WTC11 (cell line): ENCODE measurements at regions not wholly inside any gene's neighbourhood (a gene's known extent, or its start where the extent isn't known, plus 50 kb on each side); places are given as distances from the start of the nearest gene placed in this dataset.

ENCODE experiments used
- ATAC-seq: fragments of 200-7000 bp; cut with Tn5 transposase; 2 replicates; pipeline ENCODE4 v1.10.0; 2021; ENCODE audit warnings: mild to moderate bottlenecking, moderate library complexity
- CTCF ChIA-PET: fragments of 300-600 bp; sonication (Branson Sonifier 250); formaldehyde crosslinking; loops from one replicate; lab custom pipeline; 2021; ENCODE audit warnings: antibody characterized with exemption; lab: Charles Lee
- POLR2A ChIA-PET: fragments of 350-600 bp; sonication (Branson Sonifier 250); formaldehyde crosslinking; loops from one replicate; lab custom pipeline; 2021; ENCODE audit warnings: antibody characterized with exemption; lab: Charles Lee
- DNase-seq: peaks from one replicate; pipeline ENCODE4 v3.0.0; 2021; ENCODE audit warnings: low spot score
- H3K27ac Mint-ChIP-seq: 2 replicates; pipeline ENCODE4 v1.8.0; 2021; ENCODE audit warnings: mixed read lengths
- H3K27me3 Mint-ChIP-seq: 2 replicates; pipeline ENCODE4 v1.8.0; 2021; ENCODE audit warnings: low read depth, mild to moderate bottlenecking, moderate library complexity, mixed read lengths
- H3K36me3 Mint-ChIP-seq: 2 replicates; pipeline ENCODE4 v1.8.0; 2021; ENCODE audit warnings: mixed read lengths
- H3K4me1 Mint-ChIP-seq: 2 replicates; pipeline ENCODE4 v1.8.0; 2022; ENCODE audit warnings: mixed read lengths
- H3K4me3 Mint-ChIP-seq: 2 replicates; pipeline ENCODE4 v1.8.0; 2021; ENCODE audit warnings: mild to moderate bottlenecking, moderate library complexity, mixed read lengths
- H3K9me3 Mint-ChIP-seq: 2 replicates; pipeline ENCODE4 v1.8.0; 2021; ENCODE audit warnings: mixed read lengths
- ATF3 ChIP-seq: sonication (generic); formaldehyde crosslinking; conservative IDR thresholded peaks from 2 replicates; pipeline ENCODE4 v1.8.1; 2022; ENCODE audit warnings: mild to moderate bottlenecking, missing genetic modification reagents
- CREB1 ChIP-seq: sonication (generic); formaldehyde crosslinking; IDR thresholded peaks from 2 replicates; pipeline ENCODE4 v1.8.0; 2023; ENCODE audit warnings: mild to moderate bottlenecking, missing genetic modification reagents
- CREM ChIP-seq: sonication (generic); formaldehyde crosslinking; IDR thresholded peaks from 2 replicates; pipeline ENCODE4 v1.8.1; 2022; ENCODE audit warnings: mild to moderate bottlenecking, missing genetic modification reagents, moderate library complexity
- ETV6 ChIP-seq: sonication (generic); formaldehyde crosslinking; IDR thresholded peaks from 2 replicates; pipeline ENCODE4 v1.8.1; 2022; ENCODE audit warnings: mild to moderate bottlenecking, missing genetic modification reagents
- FOXK1 ChIP-seq: sonication (generic); formaldehyde crosslinking; IDR thresholded peaks from 2 replicates; pipeline ENCODE4 v1.8.0; 2022; ENCODE audit warnings: mild to moderate bottlenecking, moderate library complexity, missing genetic modification reagents
- FOXP1 ChIP-seq: sonication (generic); formaldehyde crosslinking; IDR thresholded peaks from 2 replicates; pipeline ENCODE4 v1.8.0; 2022; ENCODE audit warnings: missing genetic modification reagents, mild to moderate bottlenecking, moderate library complexity, borderline replicate concordance
- GABPB1 ChIP-seq: sonication (generic); formaldehyde crosslinking; IDR thresholded peaks from 2 replicates; pipeline ENCODE4 v1.8.1; 2023; ENCODE audit warnings: mild to moderate bottlenecking, missing genetic modification reagents
- HMGA2 ChIP-seq: fragments of 250-450 bp; sonication (Bioruptor Pico); IDR thresholded peaks from 2 replicates; pipeline ENCODE4 v1.4.0; 2021; ENCODE audit warnings: mild to moderate bottlenecking, moderate library complexity
- IRF2 ChIP-seq: sonication (generic); formaldehyde crosslinking; IDR thresholded peaks from 2 replicates; pipeline ENCODE4 v1.8.0; 2022; ENCODE audit warnings: low read depth, missing genetic modification reagents, borderline replicate concordance
- NFATC4 ChIP-seq: fragments of 250-450 bp; sonication (Bioruptor Pico); IDR thresholded peaks from 2 replicates; pipeline ENCODE4 v1.9.0; 2021; ENCODE audit warnings: mild to moderate bottlenecking
- SMAD4 ChIP-seq: sonication (generic); formaldehyde crosslinking; IDR thresholded peaks from 2 replicates; pipeline ENCODE4 v1.8.0; 2022; ENCODE audit warnings: mild to moderate bottlenecking, missing genetic modification reagents
- STAT6 ChIP-seq: sonication (generic); formaldehyde crosslinking; conservative IDR thresholded peaks from 2 replicates; pipeline ENCODE4 v1.8.1; 2023; ENCODE audit warnings: mild to moderate bottlenecking, low read depth, missing genetic modification reagents, moderate library complexity
- TEAD4 ChIP-seq: sonication (generic); formaldehyde crosslinking; IDR thresholded peaks from 2 replicates; pipeline ENCODE4 v1.8.0; 2022; ENCODE audit warnings: mild to moderate bottlenecking, missing genetic modification reagents
- TP53 ChIP-seq: sonication (generic); formaldehyde crosslinking; IDR thresholded peaks from 2 replicates; pipeline ENCODE4 v1.8.1; 2023; ENCODE audit warnings: mild to moderate bottlenecking, missing genetic modification reagents
- ZNF121 ChIP-seq: sonication (generic); formaldehyde crosslinking; IDR thresholded peaks from 2 replicates; pipeline ENCODE4 v1.8.0; 2023; ENCODE audit warnings: missing genetic modification reagents
- TF ChIP-seq, protein P1 (sequence below): sonication (generic); formaldehyde crosslinking; IDR thresholded peaks from 2 replicates; pipeline ENCODE4 v1.8.1; 2022; ENCODE audit warnings: mild to moderate bottlenecking, missing genetic modification reagents, moderate library complexity, borderline replicate concordance
- TF ChIP-seq, protein P2 (sequence below): sonication (generic); formaldehyde crosslinking; IDR thresholded peaks from 2 replicates; pipeline ENCODE4 v1.8.1; 2023; ENCODE audit warnings: mild to moderate bottlenecking, missing genetic modification reagents
- TF ChIP-seq, protein P3 (sequence below): fragments of 250-450 bp; sonication (Bioruptor Pico); IDR thresholded peaks from 2 replicates; pipeline ENCODE4 v1.9.0; 2021; ENCODE audit warnings: mild to moderate bottlenecking, borderline replicate concordance
- TF ChIP-seq, protein P4 (sequence below): fragments of 200-600 bp; IDR thresholded peaks from 2 replicates; pipeline ENCODE4 v1.8.0; 2022; ENCODE audit warnings: antibody characterized with exemption

DNA sequence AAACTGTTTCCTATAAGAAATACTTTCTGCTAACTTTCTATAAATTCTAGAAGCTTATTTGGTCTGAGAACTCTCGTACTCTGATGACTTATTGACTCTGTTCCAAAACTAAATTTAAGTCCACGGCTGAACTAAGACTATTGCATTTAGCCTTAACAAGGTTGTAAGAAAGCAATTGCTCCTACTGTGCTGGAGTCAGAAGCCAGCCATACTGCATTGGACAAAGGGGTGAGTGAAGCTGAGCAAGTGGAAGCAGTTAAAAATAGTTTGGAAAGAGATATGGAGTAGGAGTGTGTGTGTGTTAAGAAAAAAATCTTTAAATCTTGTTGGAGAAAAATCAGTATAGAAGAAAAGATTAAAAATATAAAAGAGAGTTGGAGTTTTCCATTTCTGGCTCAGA lies 1360.1 kb upstream of the CELF2 start (continued):
- TF ChIP-seq STAT6 (CRISPR knock-in tag): no peak
- no peak for TF ChIP-seq IRF2 (CRISPR knock-in tag)
- no peak for TF ChIP-seq ATF3 (CRISPR knock-in tag)
- TF ChIP-seq TEAD4 (CRISPR knock-in tag): no peak
- TF ChIP-seq, protein P1, sequence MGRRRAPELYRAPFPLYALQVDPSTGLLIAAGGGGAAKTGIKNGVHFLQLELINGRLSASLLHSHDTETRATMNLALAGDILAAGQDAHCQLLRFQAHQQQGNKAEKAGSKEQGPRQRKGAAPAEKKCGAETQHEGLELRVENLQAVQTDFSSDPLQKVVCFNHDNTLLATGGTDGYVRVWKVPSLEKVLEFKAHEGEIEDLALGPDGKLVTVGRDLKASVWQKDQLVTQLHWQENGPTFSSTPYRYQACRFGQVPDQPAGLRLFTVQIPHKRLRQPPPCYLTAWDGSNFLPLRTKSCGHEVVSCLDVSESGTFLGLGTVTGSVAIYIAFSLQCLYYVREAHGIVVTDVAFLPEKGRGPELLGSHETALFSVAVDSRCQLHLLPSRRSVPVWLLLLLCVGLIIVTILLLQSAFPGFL (CRISPR knock-in tag): no peak

- Mint-ChIP-seq H3K27ac (no peak overlapping the region), H3K4me1 (peaks cover 7% of the 10 kb centered on the region), H3K9me3 (no peaks in the 10 kb centered on the region), H3K4me3 (no peak overlapping the region), H3K27me3 (no peaks in the 10 kb centered on the region), H3K36me3 (no peaks in the 10 kb centered on the region)
- ChIA-PET CTCF (no interaction called here), POLR2A (no interaction called here)
- no peak for ATAC-seq
- DNase-seq: no peak
- TF ChIP-seq, protein P2, sequence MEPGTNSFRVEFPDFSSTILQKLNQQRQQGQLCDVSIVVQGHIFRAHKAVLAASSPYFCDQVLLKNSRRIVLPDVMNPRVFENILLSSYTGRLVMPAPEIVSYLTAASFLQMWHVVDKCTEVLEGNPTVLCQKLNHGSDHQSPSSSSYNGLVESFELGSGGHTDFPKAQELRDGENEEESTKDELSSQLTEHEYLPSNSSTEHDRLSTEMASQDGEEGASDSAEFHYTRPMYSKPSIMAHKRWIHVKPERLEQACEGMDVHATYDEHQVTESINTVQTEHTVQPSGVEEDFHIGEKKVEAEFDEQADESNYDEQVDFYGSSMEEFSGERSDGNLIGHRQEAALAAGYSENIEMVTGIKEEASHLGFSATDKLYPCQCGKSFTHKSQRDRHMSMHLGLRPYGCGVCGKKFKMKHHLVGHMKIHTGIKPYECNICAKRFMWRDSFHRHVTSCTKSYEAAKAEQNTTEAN (CRISPR knock-in tag): no peak
- no peak for TF ChIP-seq ETV6 (CRISPR knock-in tag)
- no peak for TF ChIP-seq CREB1
- no peak for TF ChIP-seq CREM (CRISPR knock-in tag)
- TF ChIP-seq, protein P3, sequence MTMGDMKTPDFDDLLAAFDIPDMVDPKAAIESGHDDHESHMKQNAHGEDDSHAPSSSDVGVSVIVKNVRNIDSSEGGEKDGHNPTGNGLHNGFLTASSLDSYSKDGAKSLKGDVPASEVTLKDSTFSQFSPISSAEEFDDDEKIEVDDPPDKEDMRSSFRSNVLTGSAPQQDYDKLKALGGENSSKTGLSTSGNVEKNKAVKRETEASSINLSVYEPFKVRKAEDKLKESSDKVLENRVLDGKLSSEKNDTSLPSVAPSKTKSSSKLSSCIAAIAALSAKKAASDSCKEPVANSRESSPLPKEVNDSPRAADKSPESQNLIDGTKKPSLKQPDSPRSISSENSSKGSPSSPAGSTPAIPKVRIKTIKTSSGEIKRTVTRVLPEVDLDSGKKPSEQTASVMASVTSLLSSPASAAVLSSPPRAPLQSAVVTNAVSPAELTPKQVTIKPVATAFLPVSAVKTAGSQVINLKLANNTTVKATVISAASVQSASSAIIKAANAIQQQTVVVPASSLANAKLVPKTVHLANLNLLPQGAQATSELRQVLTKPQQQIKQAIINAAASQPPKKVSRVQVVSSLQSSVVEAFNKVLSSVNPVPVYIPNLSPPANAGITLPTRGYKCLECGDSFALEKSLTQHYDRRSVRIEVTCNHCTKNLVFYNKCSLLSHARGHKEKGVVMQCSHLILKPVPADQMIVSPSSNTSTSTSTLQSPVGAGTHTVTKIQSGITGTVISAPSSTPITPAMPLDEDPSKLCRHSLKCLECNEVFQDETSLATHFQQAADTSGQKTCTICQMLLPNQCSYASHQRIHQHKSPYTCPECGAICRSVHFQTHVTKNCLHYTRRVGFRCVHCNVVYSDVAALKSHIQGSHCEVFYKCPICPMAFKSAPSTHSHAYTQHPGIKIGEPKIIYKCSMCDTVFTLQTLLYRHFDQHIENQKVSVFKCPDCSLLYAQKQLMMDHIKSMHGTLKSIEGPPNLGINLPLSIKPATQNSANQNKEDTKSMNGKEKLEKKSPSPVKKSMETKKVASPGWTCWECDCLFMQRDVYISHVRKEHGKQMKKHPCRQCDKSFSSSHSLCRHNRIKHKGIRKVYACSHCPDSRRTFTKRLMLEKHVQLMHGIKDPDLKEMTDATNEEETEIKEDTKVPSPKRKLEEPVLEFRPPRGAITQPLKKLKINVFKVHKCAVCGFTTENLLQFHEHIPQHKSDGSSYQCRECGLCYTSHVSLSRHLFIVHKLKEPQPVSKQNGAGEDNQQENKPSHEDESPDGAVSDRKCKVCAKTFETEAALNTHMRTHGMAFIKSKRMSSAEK (CRISPR knock-in tag): no peak
- TF ChIP-seq FOXK1: no peak
- TF ChIP-seq FOXP1 (CRISPR knock-in tag): no peak
- no peak for TF ChIP-seq NFATC4
- no peak for TF ChIP-seq ZNF121 (CRISPR knock-in tag)
- TF ChIP-seq IRF2 (CRISPR knock-in tag): no peak
Measured at GRCh38 chr10:9668411-9668810, 1349.3 kb upstream of the CELF2 start.

- no peak overlapping the region for H3K4me3 Mint-ChIP-seq
- ATAC-seq: peak; percentile 39
- no peak overlapping the region for H3K27ac Mint-ChIP-seq
- TF ChIP-seq HMGA2 (CRISPR knock-in tag): no peak
- no peak for TF ChIP-seq SMAD4 (CRISPR knock-in tag)
- TF ChIP-seq, protein P4, sequence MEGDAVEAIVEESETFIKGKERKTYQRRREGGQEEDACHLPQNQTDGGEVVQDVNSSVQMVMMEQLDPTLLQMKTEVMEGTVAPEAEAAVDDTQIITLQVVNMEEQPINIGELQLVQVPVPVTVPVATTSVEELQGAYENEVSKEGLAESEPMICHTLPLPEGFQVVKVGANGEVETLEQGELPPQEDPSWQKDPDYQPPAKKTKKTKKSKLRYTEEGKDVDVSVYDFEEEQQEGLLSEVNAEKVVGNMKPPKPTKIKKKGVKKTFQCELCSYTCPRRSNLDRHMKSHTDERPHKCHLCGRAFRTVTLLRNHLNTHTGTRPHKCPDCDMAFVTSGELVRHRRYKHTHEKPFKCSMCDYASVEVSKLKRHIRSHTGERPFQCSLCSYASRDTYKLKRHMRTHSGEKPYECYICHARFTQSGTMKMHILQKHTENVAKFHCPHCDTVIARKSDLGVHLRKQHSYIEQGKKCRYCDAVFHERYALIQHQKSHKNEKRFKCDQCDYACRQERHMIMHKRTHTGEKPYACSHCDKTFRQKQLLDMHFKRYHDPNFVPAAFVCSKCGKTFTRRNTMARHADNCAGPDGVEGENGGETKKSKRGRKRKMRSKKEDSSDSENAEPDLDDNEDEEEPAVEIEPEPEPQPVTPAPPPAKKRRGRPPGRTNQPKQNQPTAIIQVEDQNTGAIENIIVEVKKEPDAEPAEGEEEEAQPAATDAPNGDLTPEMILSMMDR: no peak
- no peak for TF ChIP-seq GABPB1
- no peak for TF ChIP-seq TP53 (CRISPR knock-in tag)
Measured at GRCh38 chr10:9670911-9671310, 1346.8 kb upstream of the CELF2 start.

More at GRCh38 chr10:9670911-9671310, 1346.8 kb upstream of the CELF2 start:
- no peaks in the 10 kb centered on the region for H3K36me3 Mint-ChIP-seq
- DNase-seq: no peak
- H3K27me3 Mint-ChIP-seq: no peaks in the 10 kb centered on the region
- ChIA-PET CTCF (interaction anchor here (1.0 kb wide), 1 partner anchor 328 kb away, joined by 4 read pairs; no protein-coding TSS in a partner anchor), POLR2A (no interaction called here)
- peaks cover 7% of the 10 kb centered on the region for H3K4me1 Mint-ChIP-seq
- no peaks in the 10 kb centered on the region for H3K9me3 Mint-ChIP-seq
